Fibroblast of lung (primary cell): ENCODE measurements at regions not wholly inside any gene's neighbourhood (a gene's known extent, or its start where the extent isn't known, plus 50 kb on each side); places are given as distances from the start of the nearest gene placed in this dataset.

ENCODE experiments used
- DNase-seq, 2 donors: peaks; one replicate each; pipeline versions ENCODE4 v3.0.0 to v3.0.0-alpha.2; 2010; ENCODE audit warnings: low read depth in 2 of 2
- H2AFZ ChIP-seq: 2 replicates; pipeline ENCODE4 v1.5.1; 2012; ENCODE audit warnings: low read length, control low read depth, inconsistent platforms
- H3K27ac ChIP-seq: 2 replicates; pipeline ENCODE4 v1.5.1; 2011; ENCODE audit warnings: low read length, control low read depth; ENCODE audit not compliant: insufficient read depth
- H3K27me3 ChIP-seq: 2 replicates; pipeline ENCODE4 v1.5.1; 2011; ENCODE audit warnings: mild to moderate bottlenecking, low read length; ENCODE audit not compliant: control insufficient read depth, insufficient read depth
- H3K36me3 ChIP-seq: 2 replicates; pipeline ENCODE4 v1.5.1; 2011; ENCODE audit warnings: low read length; ENCODE audit not compliant: control insufficient read depth, insufficient read depth
- H3K4me1 ChIP-seq: 2 replicates; pipeline ENCODE4 v1.5.1; 2011; ENCODE audit warnings: low read length; ENCODE audit not compliant: control insufficient read depth, insufficient read depth; ENCODE audit errors: extremely low read depth
- H3K4me2 ChIP-seq: 2 replicates; pipeline ENCODE4 v1.5.1; 2011; ENCODE audit warnings: low read length, control low read depth; ENCODE audit not compliant: insufficient read depth; ENCODE audit errors: extremely low read depth
- H3K4me3 ChIP-seq, 4 experiments: fragments of 200-600 bp in 1 of 4; sonication (generic) in 1 of 4; replicated peaks in 1 of 4; 2 replicates each; pipeline ENCODE4 v1.5.1; 2011 to 2016; ENCODE audit warnings: low read length in 4 of 4, low read depth in 3 of 4, mild to moderate bottlenecking in 3 of 4, control low read depth in 2 of 4, inconsistent platforms in 1 of 4, mixed read lengths in 1 of 4; ENCODE audit not compliant: insufficient read depth in 1 of 4; ENCODE audit errors: control extremely low read depth in 1 of 4
- H3K79me2 ChIP-seq: 2 replicates; pipeline ENCODE4 v1.5.1; 2012; ENCODE audit warnings: mild to moderate bottlenecking, low read length, inconsistent platforms; ENCODE audit not compliant: control insufficient read depth, insufficient read depth
- H3K9ac ChIP-seq: 2 replicates; pipeline ENCODE4 v1.5.1; 2011; ENCODE audit warnings: mild to moderate bottlenecking, low read length, control low read depth; ENCODE audit not compliant: insufficient read depth
- H3K9me3 ChIP-seq: 2 replicates; pipeline ENCODE4 v1.5.1; 2012; ENCODE audit warnings: low read depth, low read length; ENCODE audit not compliant: control insufficient read depth, insufficient read depth
- H4K20me1 ChIP-seq: 2 replicates; pipeline ENCODE4 v1.5.1; 2011; ENCODE audit warnings: low read length; ENCODE audit not compliant: control insufficient read depth, insufficient read depth; ENCODE audit errors: extremely low read depth
- EZH2 ChIP-seq: IDR thresholded peaks from 2 replicates; pipeline ENCODE4 v1.5.1; 2012; ENCODE audit warnings: low read length, control low read depth, mild to moderate bottlenecking; ENCODE audit errors: missing control alignments
- TF ChIP-seq, protein P1 (sequence below), 2 donors: IDR thresholded peaks in 1 of 2; conservative IDR thresholded peaks in 1 of 2; 1 replicate in 1 of 2; 2 replicates in 1 of 2; pipeline ENCODE4 v1.5.1; 2011 to 2012; ENCODE audit warnings: low read length in 2 of 2, control low read depth in 1 of 2, inconsistent platforms in 1 of 2, low read depth in 1 of 2, mild to moderate bottlenecking in 1 of 2

DNA sequence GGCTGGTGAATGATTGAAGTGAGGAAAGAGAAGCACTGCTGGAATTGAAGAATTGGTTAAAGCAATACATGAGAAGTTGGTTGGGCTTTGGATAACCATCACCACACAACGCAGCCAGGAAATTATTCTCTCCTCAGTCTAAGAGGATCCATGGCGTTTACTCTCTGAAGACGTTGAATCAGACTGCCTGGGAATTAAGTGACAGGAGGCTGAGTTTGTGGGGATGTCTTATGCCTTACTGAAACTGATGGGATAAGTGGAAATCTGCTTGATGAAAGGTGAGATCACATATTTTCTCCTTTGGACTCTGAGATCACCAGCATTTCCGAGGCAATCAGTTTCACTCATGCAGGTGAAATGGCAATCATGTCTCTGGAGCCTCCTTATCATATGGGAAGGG lies 456.1 kb upstream of the GBE1 start:
- TF ChIP-seq EZH2, result no peak
- DNase-seq, result no peak
- no peaks in the 10 kb centered on the region for H3K27me3 ChIP-seq
- H3K27ac ChIP-seq, result no peak overlapping the region
- no peaks in the 10 kb centered on the region for H3K36me3 ChIP-seq
- H3K4me2 ChIP-seq, result no peak overlapping the region
- H3K79me2 ChIP-seq, result no peaks in the 10 kb centered on the region
- H2AFZ ChIP-seq, result no peak overlapping the region
- H3K4me1 ChIP-seq, result no peaks in the 10 kb centered on the region
- no peaks in the 10 kb centered on the region for H4K20me1 ChIP-seq
- H3K4me3 ChIP-seq, result no peak overlapping the region
- H3K9ac ChIP-seq, result no peak overlapping the region
- no peaks in the 10 kb centered on the region for H3K9me3 ChIP-seq

DNA sequence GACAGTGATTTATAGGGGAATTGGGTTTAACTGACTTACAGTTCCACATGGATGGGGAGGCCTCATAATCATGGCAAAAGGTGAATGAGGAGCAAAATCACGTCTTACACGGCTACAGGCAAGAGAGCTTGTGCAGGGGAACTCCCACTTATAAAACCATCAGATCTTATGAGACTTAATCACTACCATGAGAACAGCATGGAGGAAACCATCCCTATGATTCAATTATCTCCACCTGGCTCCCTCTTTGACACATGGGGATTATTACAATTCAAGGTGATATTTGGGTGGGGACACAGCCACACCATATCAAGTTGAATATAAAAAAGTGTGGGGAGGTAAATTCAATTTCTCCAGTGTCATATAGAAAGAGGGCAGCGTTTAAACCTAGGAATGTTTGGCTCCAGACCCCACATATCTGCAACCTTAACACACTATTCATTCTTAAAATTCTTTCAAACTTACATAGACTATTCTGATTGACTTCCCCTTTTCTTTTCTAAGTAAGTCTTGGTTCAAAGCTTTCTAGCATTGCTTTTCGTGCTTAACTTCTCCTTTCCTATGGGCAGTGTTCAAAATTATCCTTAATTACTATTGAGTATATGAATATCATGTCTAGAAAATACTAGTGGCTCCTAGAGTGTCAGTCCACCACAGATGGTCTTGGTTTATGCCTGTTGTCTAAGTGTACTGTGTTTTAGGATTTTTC lies 446.7 kb upstream of the GBE1 start:
- Histone ChIP-seq H3K27ac (no peak overlapping the region), H3K79me2 (no peaks in the 10 kb centered on the region), H3K27me3 (no peaks in the 10 kb centered on the region), H3K36me3 (no peaks in the 10 kb centered on the region), H3K4me2 (no peak overlapping the region), H3K9ac (no peak overlapping the region), H3K9me3 (no peaks in the 10 kb centered on the region), H4K20me1 (no peaks in the 10 kb centered on the region), H3K4me3 (no peak overlapping the region), H3K4me1 (no peaks in the 10 kb centered on the region), H2AFZ (no peak overlapping the region)
- peak in 1 of 2 donors; percentile 10 for DNase-seq
- TF ChIP-seq, protein P1, sequence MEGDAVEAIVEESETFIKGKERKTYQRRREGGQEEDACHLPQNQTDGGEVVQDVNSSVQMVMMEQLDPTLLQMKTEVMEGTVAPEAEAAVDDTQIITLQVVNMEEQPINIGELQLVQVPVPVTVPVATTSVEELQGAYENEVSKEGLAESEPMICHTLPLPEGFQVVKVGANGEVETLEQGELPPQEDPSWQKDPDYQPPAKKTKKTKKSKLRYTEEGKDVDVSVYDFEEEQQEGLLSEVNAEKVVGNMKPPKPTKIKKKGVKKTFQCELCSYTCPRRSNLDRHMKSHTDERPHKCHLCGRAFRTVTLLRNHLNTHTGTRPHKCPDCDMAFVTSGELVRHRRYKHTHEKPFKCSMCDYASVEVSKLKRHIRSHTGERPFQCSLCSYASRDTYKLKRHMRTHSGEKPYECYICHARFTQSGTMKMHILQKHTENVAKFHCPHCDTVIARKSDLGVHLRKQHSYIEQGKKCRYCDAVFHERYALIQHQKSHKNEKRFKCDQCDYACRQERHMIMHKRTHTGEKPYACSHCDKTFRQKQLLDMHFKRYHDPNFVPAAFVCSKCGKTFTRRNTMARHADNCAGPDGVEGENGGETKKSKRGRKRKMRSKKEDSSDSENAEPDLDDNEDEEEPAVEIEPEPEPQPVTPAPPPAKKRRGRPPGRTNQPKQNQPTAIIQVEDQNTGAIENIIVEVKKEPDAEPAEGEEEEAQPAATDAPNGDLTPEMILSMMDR (conservative IDR thresholded peaks at IDR 0.05 in 1 of 2, IDR thresholded peaks at IDR 0.05 in 1 of 2; ENCODE audit: low read depth in 1 of 2, low read length in 2 of 2), result no peak
- no peak for TF ChIP-seq EZH2

DNA sequence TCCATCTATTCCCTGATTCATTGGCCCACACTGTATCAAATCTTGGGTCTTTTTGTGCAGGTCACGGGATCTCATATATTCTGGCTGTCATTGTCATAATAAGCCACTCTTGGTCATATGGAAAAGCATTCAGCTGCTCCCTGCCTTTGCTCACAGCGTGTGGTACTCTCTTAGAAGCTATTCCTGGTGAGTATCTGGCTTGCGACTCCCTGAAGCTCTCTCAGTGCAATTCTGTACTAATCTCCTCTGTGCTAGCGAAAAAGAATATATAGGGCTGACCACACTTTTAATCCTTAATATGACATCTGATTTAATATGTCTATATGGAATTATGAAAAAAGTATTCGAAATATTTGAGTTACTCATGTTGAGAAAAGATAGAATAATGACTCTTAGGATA lies 440.8 kb upstream of the GBE1 start:
- TF ChIP-seq, protein P1 (conservative IDR thresholded peaks at IDR 0.05 in 1 of 2, IDR thresholded peaks at IDR 0.05 in 1 of 2; ENCODE audit: low read depth in 1 of 2, low read length in 2 of 2), result no peak
- no peak for TF ChIP-seq EZH2
- Histone ChIP-seq H3K4me3 (no peak overlapping the region), H3K36me3 (no peaks in the 10 kb centered on the region)

More for the DNA sequence above, 440.8 kb upstream of the GBE1 start:
- DNase-seq, result no peak
- H2AFZ ChIP-seq, result no peak overlapping the region
- H3K9ac ChIP-seq, result no peak overlapping the region
- H3K27me3 ChIP-seq, result no peaks in the 10 kb centered on the region
- H3K9me3 ChIP-seq, result no peaks in the 10 kb centered on the region
- H3K4me1 ChIP-seq, result no peaks in the 10 kb centered on the region
- H4K20me1 ChIP-seq, result no peaks in the 10 kb centered on the region
- no peak overlapping the region for H3K27ac ChIP-seq
- H3K79me2 ChIP-seq, result no peaks in the 10 kb centered on the region
- no peak overlapping the region for H3K4me2 ChIP-seq
